ENCODE measurements at regions not wholly inside any gene's neighbourhood (a gene's known extent, or its start where the extent isn't known, plus 50 kb on each side); places are given as distances from the start of the nearest gene placed in this dataset.

- no peaks in the 10 kb centered on the region for H3K79me2 ChIP-seq (ENCODE audit: control insufficient read depth, insufficient read depth, low read length)
- no peak overlapping the region for H3K9ac ChIP-seq (replicated peaks; ENCODE audit: extremely low read depth, insufficient read depth, low read length)
- peaks cover 1% of the 10 kb centered on the region for H3K4me1 ChIP-seq (ENCODE audit: control insufficient read depth, extremely low read depth, insufficient read depth, low read length)
- no peak overlapping the region for H3K4me3 ChIP-seq (replicated peaks in 1 of 3; ENCODE audit: insufficient read depth in 1 of 3, low read depth in 1 of 3, low read length in 3 of 3)
- H3K9me3 ChIP-seq (replicated peaks; ENCODE audit: control insufficient read depth, insufficient read depth, low read length), result no peaks in the 10 kb centered on the region
- DNase-seq (ENCODE audit: low read depth, low spot score), result no peak
- no TSS peak for BruUV-seq (replicated peaks)
- no peak overlapping the region for H3K4me2 ChIP-seq (ENCODE audit: insufficient read depth, low read length)
- no peak overlapping the region for H3K27ac ChIP-seq (ENCODE audit: insufficient read depth, low read depth, low read length)
- TF ChIP-seq GATA2 (IDR thresholded peaks at IDR 0.05; ENCODE audit: insufficient read depth, insufficient read length, low read depth, low read length) (no peak), POLR2AphosphoS5 (IDR thresholded peaks at IDR 0.05; ENCODE audit: insufficient read depth, low read depth, low read length) (no peak), EZH2 (IDR thresholded peaks at IDR 0.05; ENCODE audit: borderline replicate concordance, low read depth, low read length, severe bottlenecking) (no peak), MYC (IDR thresholded peaks at IDR 0.05; ENCODE audit: low read depth, low read length) (no peak), FOS (IDR thresholded peaks at IDR 0.05; ENCODE audit: borderline replicate concordance, insufficient read depth, low read length) (no peak), POLR2A (IDR thresholded peaks at IDR 0.05; ENCODE audit: low read depth, low read length) (no peak), CTCF (IDR thresholded peaks at IDR 0.05; ENCODE audit: extremely low read depth in 1 of 2, insufficient read depth in 1 of 2, low read depth in 1 of 2, low read length in 2 of 2) (no peak), JUN (IDR thresholded peaks at IDR 0.05; ENCODE audit: borderline replicate concordance, insufficient read depth, insufficient read length, low read depth) (no peak), MAX (IDR thresholded peaks at IDR 0.05; ENCODE audit: insufficient read depth, insufficient read length) (no peak)
- H3K36me3 ChIP-seq (ENCODE audit: control insufficient read depth in 2 of 2, extremely low read depth in 1 of 2, insufficient read depth in 2 of 2, low read length in 2 of 2), result no peaks in the 10 kb centered on the region
- no peaks in the 10 kb centered on the region for H4K20me1 ChIP-seq (replicated peaks; ENCODE audit: control insufficient read depth, extremely low read depth, insufficient read depth, low read length)
- dilution Hi-C loops (cut with MboI; ENCODE audit: extremely low pct_ligation_motif_present, low sequenced_read_pairs) (no loop called here), intact Hi-C loops (cut with micrococcal nuclease) (no loop called here)
- FAIRE-seq, result no peak
- ChIA-PET CTCF (no interaction called here), POLR2A (no interaction called here)
- H3K9me1 ChIP-seq (replicated peaks; ENCODE audit: control insufficient read depth, extremely low read depth, insufficient read depth, low read length), result no peaks in the 10 kb centered on the region
- H2AFZ ChIP-seq (ENCODE audit: low read depth, low read length), result no peak overlapping the region
- no peaks in the 10 kb centered on the region for H3K27me3 ChIP-seq (ENCODE audit: control insufficient read depth in 2 of 2, insufficient read depth in 2 of 2, low read length in 2 of 2)
Measured at GRCh38 chr2:111711270-111711669, 172.7 kb downstream of the ANAPC1 start.
